Erythroblast (primary cell): ENCODE measurements at regions not wholly inside any gene's neighbourhood (a gene's known extent, or its start where the extent isn't known, plus 50 kb on each side); places are given as distances from the start of the nearest gene placed in this dataset.

Experiments
- GATA1 ChIP-seq: IDR thresholded peaks from 2 replicates; pipeline ENCODE4 v1.6.1; 2011; ENCODE audit warnings: low read depth, mild to moderate bottlenecking, control low read depth, low read length, moderate library complexity
- POLR2A ChIP-seq: IDR thresholded peaks from 2 replicates; pipeline ENCODE4 v1.6.1; 2011; ENCODE audit warnings: mild to moderate bottlenecking, low read length

GRCh38 chr21:16406355-16406754 is 676.6 kb downstream of the USP25 start:
- no peak for TF ChIP-seq POLR2A
- TF ChIP-seq GATA1, result no peak
